Ovary (tissue), 7 donors: ENCODE measurements at regions not wholly inside any gene's neighbourhood (a gene's known extent, or its start where the extent isn't known, plus 50 kb on each side); places are given as distances from the start of the nearest gene placed in this dataset.

ENCODE experiments used
- DNase-seq, 5 donors: peaks; one replicate each; pipeline ENCODE4 v3.0.0-alpha.2; 2019 to 2020
- H3K27ac ChIP-seq, 2 donors: fragments of 200-600 bp; one replicate each; pipeline versions ENCODE4 v1.5.1 to v1.8.0; 2019 to 2022
- H3K27me3 ChIP-seq: fragments of 200-600 bp; one replicate; pipeline ENCODE4 v1.8.0; 2022
- H3K36me3 ChIP-seq: fragments of 200-600 bp; sonication (generic); one replicate; pipeline ENCODE4 v1.5.1; 2019
- H3K4me1 ChIP-seq: one replicate; pipeline ENCODE4 v1.8.1; 2013; ENCODE audit warnings: mild to moderate bottlenecking, moderate library complexity; ENCODE audit not compliant: insufficient read depth
- H3K4me3 ChIP-seq: fragments of 200-600 bp; sonication (generic); one replicate; pipeline ENCODE4 v1.5.1; 2017
- H3K9me3 ChIP-seq, 2 donors: fragments of 200-600 bp in 1 of 2; sonication (generic) in 1 of 2; one replicate each; pipeline versions ENCODE4 v1.5.1 to v1.8.1; 2013 to 2019; ENCODE audit warnings: mild to moderate bottlenecking in 1 of 2, moderate library complexity in 1 of 2
- CTCF ChIP-seq, 3 donors: fragments of 450-650 bp in 2 of 3; fragments of 200-600 bp in 1 of 3; IDR thresholded peaks; one replicate each; pipeline versions ENCODE4 v1.5.1 to v1.8.0; 2016 to 2022; ENCODE audit warnings: antibody characterized with exemption in 3 of 3, mild to moderate bottlenecking in 1 of 3
- EP300 ChIP-seq: sonication (generic); formaldehyde crosslinking; IDR thresholded peaks from one replicate; pipeline ENCODE4 v1.6.1; 2017; ENCODE audit warnings: antibody characterized with exemption
- POLR2A ChIP-seq: fragments of 450-650 bp; IDR thresholded peaks from one replicate; pipeline ENCODE4 v1.6.1; 2017; ENCODE audit warnings: antibody characterized with exemption, mild to moderate bottlenecking, moderate library complexity
- WGBS, 3 donors: extraction: QIAGEN DNeasy Blood & Tissue Kit in 1 of 3; methylation state at CpG; one replicate each; pipeline versions ENCODE4 v1.1.5 to v1.1.7; 2013 to 2017; 5-methylcytosine and 5-hydroxymethylcytosine counted together
- intact Hi-C, 4 donors: fragments of 100-400 bp; cut with DNase I; formaldehyde crosslinking; loops; one replicate each; pipeline versions ENCODE4 v1.11.0 to v1.15.1; 2022 to 2023
- donor health status: DM: no; HTN: no; CAD: no; lungs with moderate emphysema.
- donor health status: DM: no; HTN: no; CAD: no.
- donor health status: Bipolar disorder and iron deficiency.
- donor health status: DM: no; HTN: no; CAD: no.
- donor health status: DM: yes; HTN: yes; CAD: no.

GRCh38 chr20:57867807-57868206, 158.0 kb upstream of the PMEPA1 start:
- no peak overlapping the region for H3K27ac ChIP-seq
- intact Hi-C loops, result no loop called here
- H3K9me3 ChIP-seq, result no peaks in the 10 kb centered on the region
- H3K4me1 ChIP-seq, result no peaks in the 10 kb centered on the region
- WGBS, 3 donors, result 83 to 90% (median 89%) methylated on average over 2 of the region's 2 CpGs
- no peak overlapping the region for H3K4me3 ChIP-seq
- TF ChIP-seq EP300 (no peak), CTCF (IDR thresholded peaks at IDR 0.05) (no peak), POLR2A (no peak)
- no peaks in the 10 kb centered on the region for H3K27me3 ChIP-seq
- DNase-seq, result no peak
- H3K36me3 ChIP-seq, result no peaks in the 10 kb centered on the region

- Histone ChIP-seq H3K4me3 (no peak overlapping the region), H3K9me3 (no peaks in the 10 kb centered on the region), H3K27ac (no peak overlapping the region), H3K4me1 (no peaks in the 10 kb centered on the region), H3K27me3 (no peaks in the 10 kb centered on the region), H3K36me3 (no peaks in the 10 kb centered on the region)
- intact Hi-C loops, result no loop called here
- WGBS, 3 donors, result 94 to 98% (median 95%) methylated on average over 10 of the region's 10 CpGs
- TF ChIP-seq CTCF (IDR thresholded peaks at IDR 0.05) (no peak), EP300 (no peak), POLR2A (no peak)
- DNase-seq, result no peak
These were observed 157.5 kb upstream of the PMEPA1 start for GRCh38 chr20:57867181-57867803.

GRCh38 chr20:57866250-57867106, 156.7 kb upstream of the PMEPA1 start:
- intact Hi-C loops, result no loop called here
- H3K4me3 ChIP-seq, result no peak overlapping the region
- H3K9me3 ChIP-seq, result no peaks in the 10 kb centered on the region
- H3K27me3 ChIP-seq, result no peaks in the 10 kb centered on the region
- no peak for TF ChIP-seq CTCF (IDR thresholded peaks at IDR 0.05)
- TF ChIP-seq POLR2A, result no peak
- no peak for TF ChIP-seq EP300
- H3K27ac ChIP-seq, result no peak overlapping the region
- DNase-seq, result no peak
- no peaks in the 10 kb centered on the region for H3K36me3 ChIP-seq
- no peaks in the 10 kb centered on the region for H3K4me1 ChIP-seq
- 36 to 57% (median 38%) methylated on average over 6 of the region's 6 CpGs for WGBS, 3 donors

GRCh38 chr20:57865266-57865665, 155.5 kb upstream of the PMEPA1 start:
- H3K9me3 ChIP-seq, result no peaks in the 10 kb centered on the region
- no peak overlapping the region for H3K4me3 ChIP-seq
- H3K4me1 ChIP-seq, result no peaks in the 10 kb centered on the region
- no peaks in the 10 kb centered on the region for H3K36me3 ChIP-seq
- TF ChIP-seq CTCF (IDR thresholded peaks at IDR 0.05) (no peak), EP300 (no peak), POLR2A (no peak)
- H3K27me3 ChIP-seq, result no peaks in the 10 kb centered on the region
- intact Hi-C loops, result no loop called here
- H3K27ac ChIP-seq, result no peak overlapping the region
- WGBS, 3 donors, result 44 to 89% (median 68%) methylated on average over 2 of the region's 2 CpGs
- no peak for DNase-seq
